MM.1S (cell line): ENCODE measurements at regions not wholly inside any gene's neighbourhood (a gene's known extent, or its start where the extent isn't known, plus 50 kb on each side); places are given as distances from the start of the nearest gene placed in this dataset.

Source experiments
- EZH2 ChIP-seq: fragments of 300-600 bp; sonication (generic); optimal IDR thresholded peaks from 2 replicates; pipeline ENCODE3; 2017; ENCODE audit warnings: low read depth, mild to moderate bottlenecking, antibody characterized with exemption, low read length, mixed read lengths
- TF ChIP-seq, protein P1 (sequence below): fragments of 300-600 bp; sonication (generic); IDR thresholded peaks from 2 replicates; pipeline ENCODE4 v1.5.1; 2016; ENCODE audit warnings: antibody characterized with exemption, low read length, mixed read lengths

DNA sequence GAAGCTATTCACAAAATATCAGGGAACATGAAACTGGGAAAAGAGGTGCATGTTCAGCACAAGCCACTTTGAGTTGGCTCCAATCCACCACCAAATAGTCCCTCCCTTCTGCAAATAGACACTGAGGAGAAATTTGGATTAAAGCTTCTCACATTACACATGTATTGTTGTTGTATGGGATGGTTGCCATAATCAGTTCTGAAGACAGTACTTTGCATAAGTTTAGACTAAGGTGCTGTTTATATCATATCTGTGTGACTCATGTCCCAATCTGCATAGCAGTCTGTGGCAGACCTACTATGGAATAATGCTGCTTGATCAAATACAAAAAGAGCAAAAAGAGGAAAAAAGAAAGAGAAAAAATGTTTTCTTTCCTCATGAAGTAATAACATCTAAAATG, 376.7 kb upstream of the DDI1 start:
- TF ChIP-seq, protein P1, sequence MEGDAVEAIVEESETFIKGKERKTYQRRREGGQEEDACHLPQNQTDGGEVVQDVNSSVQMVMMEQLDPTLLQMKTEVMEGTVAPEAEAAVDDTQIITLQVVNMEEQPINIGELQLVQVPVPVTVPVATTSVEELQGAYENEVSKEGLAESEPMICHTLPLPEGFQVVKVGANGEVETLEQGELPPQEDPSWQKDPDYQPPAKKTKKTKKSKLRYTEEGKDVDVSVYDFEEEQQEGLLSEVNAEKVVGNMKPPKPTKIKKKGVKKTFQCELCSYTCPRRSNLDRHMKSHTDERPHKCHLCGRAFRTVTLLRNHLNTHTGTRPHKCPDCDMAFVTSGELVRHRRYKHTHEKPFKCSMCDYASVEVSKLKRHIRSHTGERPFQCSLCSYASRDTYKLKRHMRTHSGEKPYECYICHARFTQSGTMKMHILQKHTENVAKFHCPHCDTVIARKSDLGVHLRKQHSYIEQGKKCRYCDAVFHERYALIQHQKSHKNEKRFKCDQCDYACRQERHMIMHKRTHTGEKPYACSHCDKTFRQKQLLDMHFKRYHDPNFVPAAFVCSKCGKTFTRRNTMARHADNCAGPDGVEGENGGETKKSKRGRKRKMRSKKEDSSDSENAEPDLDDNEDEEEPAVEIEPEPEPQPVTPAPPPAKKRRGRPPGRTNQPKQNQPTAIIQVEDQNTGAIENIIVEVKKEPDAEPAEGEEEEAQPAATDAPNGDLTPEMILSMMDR: no peak
- TF ChIP-seq EZH2: no peak
